ENCODE measurements at regions not wholly inside any gene's neighbourhood (a gene's known extent, or its start where the extent isn't known, plus 50 kb on each side); places are given as distances from the start of the nearest gene placed in this dataset.

DNA sequence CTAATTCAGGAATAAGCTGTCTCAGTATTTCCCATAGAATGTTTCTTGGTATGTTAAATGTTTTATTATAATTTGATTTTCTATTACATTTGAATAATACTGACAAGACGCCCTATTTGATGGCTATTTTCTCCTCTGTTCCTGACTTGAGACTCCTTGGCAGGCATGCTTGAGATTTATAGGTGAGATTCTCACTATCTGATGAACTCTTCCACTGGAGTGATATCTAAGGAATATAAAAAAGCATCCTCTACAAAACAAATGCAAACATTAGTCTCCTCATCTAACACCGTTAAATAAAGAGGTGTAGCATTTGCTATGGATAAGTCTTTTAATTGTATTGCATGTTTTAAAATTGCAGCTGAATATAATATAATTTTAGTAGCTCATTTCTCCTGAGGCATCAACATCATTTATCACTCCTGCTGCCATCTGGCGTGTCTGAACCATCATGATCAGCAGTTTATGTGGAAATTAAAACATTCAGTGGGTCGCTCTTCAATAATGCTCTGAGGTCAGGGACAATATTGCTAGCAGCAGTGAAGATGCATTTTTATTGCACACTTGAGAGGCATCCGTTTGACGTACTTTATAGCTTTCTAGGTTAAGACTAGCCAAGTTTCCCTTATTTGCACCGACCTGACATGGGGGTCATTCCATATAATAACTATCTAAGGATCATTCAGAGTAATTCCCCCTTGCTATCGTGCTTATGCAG lies 210.4 kb upstream of the GALNTL6 start:
- TF ChIP-seq, protein P1, sequence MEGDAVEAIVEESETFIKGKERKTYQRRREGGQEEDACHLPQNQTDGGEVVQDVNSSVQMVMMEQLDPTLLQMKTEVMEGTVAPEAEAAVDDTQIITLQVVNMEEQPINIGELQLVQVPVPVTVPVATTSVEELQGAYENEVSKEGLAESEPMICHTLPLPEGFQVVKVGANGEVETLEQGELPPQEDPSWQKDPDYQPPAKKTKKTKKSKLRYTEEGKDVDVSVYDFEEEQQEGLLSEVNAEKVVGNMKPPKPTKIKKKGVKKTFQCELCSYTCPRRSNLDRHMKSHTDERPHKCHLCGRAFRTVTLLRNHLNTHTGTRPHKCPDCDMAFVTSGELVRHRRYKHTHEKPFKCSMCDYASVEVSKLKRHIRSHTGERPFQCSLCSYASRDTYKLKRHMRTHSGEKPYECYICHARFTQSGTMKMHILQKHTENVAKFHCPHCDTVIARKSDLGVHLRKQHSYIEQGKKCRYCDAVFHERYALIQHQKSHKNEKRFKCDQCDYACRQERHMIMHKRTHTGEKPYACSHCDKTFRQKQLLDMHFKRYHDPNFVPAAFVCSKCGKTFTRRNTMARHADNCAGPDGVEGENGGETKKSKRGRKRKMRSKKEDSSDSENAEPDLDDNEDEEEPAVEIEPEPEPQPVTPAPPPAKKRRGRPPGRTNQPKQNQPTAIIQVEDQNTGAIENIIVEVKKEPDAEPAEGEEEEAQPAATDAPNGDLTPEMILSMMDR (IDR thresholded peaks at IDR 0.05): no peak
- no peak for TF ChIP-seq POLR2A (IDR thresholded peaks at IDR 0.05)

Data from body of pancreas (tissue), 4 donors.